ENCODE measurements at regions not wholly inside any gene's neighbourhood (a gene's known extent, or its start where the extent isn't known, plus 50 kb on each side); places are given as distances from the start of the nearest gene placed in this dataset.

- TF ChIP-seq, protein P1, sequence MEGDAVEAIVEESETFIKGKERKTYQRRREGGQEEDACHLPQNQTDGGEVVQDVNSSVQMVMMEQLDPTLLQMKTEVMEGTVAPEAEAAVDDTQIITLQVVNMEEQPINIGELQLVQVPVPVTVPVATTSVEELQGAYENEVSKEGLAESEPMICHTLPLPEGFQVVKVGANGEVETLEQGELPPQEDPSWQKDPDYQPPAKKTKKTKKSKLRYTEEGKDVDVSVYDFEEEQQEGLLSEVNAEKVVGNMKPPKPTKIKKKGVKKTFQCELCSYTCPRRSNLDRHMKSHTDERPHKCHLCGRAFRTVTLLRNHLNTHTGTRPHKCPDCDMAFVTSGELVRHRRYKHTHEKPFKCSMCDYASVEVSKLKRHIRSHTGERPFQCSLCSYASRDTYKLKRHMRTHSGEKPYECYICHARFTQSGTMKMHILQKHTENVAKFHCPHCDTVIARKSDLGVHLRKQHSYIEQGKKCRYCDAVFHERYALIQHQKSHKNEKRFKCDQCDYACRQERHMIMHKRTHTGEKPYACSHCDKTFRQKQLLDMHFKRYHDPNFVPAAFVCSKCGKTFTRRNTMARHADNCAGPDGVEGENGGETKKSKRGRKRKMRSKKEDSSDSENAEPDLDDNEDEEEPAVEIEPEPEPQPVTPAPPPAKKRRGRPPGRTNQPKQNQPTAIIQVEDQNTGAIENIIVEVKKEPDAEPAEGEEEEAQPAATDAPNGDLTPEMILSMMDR (IDR thresholded peaks at IDR 0.05; ENCODE audit: insufficient read depth, low read length), result no peak
- TF ChIP-seq GABPA (IDR thresholded peaks at IDR 0.05; ENCODE audit: low read depth), result no peak
Measured at GRCh38 chr10:118911363-118911762, 118.2 kb upstream of the NANOS1 start.
